HepG2 (cell line): ENCODE measurements at regions not wholly inside any gene's neighbourhood (a gene's known extent, or its start where the extent isn't known, plus 50 kb on each side); places are given as distances from the start of the nearest gene placed in this dataset.

Source experiments
- ARHGAP35 ChIP-seq: sonication (generic); formaldehyde crosslinking; IDR thresholded peaks from 2 replicates; pipeline ENCODE4 v1.9.0; 2022; ENCODE audit warnings: mild to moderate bottlenecking, inconsistent platforms, moderate library complexity, missing genetic modification reagents, borderline replicate concordance
- EHMT2 ChIP-seq: fragments of 200-600 bp; sonication (generic); IDR thresholded peaks from 2 replicates; pipeline ENCODE4 v1.7.0; 2017; ENCODE audit warnings: antibody characterized with exemption, low read depth, low read length, borderline replicate concordance
- FOXK1 ChIP-seq: sonication (generic); formaldehyde crosslinking; IDR thresholded peaks from 2 replicates; pipeline ENCODE4 v1.4.0; 2020; ENCODE audit warnings: low read depth, missing genetic modification reagents, borderline replicate concordance
- FOXP1 ChIP-seq, 2 experiments: fragments of 450-650 bp in 1 of 2; IDR thresholded peaks; 2 replicates each; pipeline ENCODE4 v1.6.1; 2017 to 2018; ENCODE audit warnings: antibody characterized with exemption in 1 of 2
- HNF4A ChIP-seq: sonication (generic); formaldehyde crosslinking; IDR thresholded peaks from 2 replicates; pipeline ENCODE4 v1.4.0; 2020; ENCODE audit warnings: missing genetic modification reagents
- HOXA7 ChIP-seq: sonication (generic); formaldehyde crosslinking; IDR thresholded peaks from 2 replicates; pipeline ENCODE4 v1.8.1; 2022; ENCODE audit warnings: mild to moderate bottlenecking, missing genetic modification reagents, moderate library complexity
- JUN ChIP-seq: sonication (generic); formaldehyde crosslinking; IDR thresholded peaks from 2 replicates; pipeline ENCODE4 v1.4.0; 2020; ENCODE audit warnings: mild to moderate bottlenecking, missing genetic modification reagents
- MNT ChIP-seq: fragments of 450-650 bp; IDR thresholded peaks from 2 replicates; pipeline ENCODE4 v1.6.1; 2016
- NR2F2 ChIP-seq: IDR thresholded peaks from 2 replicates; pipeline ENCODE4 v1.6.1; 2012; ENCODE audit warnings: low read depth, inconsistent platforms, borderline replicate concordance
- NR2F6 ChIP-seq, 2 experiments: IDR thresholded peaks; 2 replicates each; pipeline ENCODE4 v1.6.1; 2016; ENCODE audit warnings: antibody characterized with exemption in 1 of 2, mild to moderate bottlenecking in 1 of 2
- NRL ChIP-seq: sonication (generic); formaldehyde crosslinking; IDR thresholded peaks from 2 replicates; pipeline ENCODE4 v1.5.0; 2020; ENCODE audit warnings: missing genetic modification reagents, mild to moderate bottlenecking, moderate library complexity, borderline replicate concordance
- REXO4 ChIP-seq: sonication (generic); formaldehyde crosslinking; IDR thresholded peaks from 2 replicates; pipeline ENCODE4 v1.8.0; 2022; ENCODE audit warnings: missing genetic modification reagents, mild to moderate bottlenecking, borderline replicate concordance
- SOX13 ChIP-seq, 3 experiments: fragments of 450-650 bp in 1 of 3; sonication (generic) in 1 of 3; formaldehyde crosslinking in 1 of 3; IDR thresholded peaks in 2 of 3; conservative IDR thresholded peaks in 1 of 3; 2 replicates each; pipeline versions ENCODE4 v1.5.0 to v1.6.1; 2016 to 2020; ENCODE audit warnings: antibody characterized with exemption in 1 of 3, mild to moderate bottlenecking in 1 of 3, missing compliant biosample characterization in 1 of 3, missing genetic modification reagents in 1 of 3, moderate library complexity in 1 of 3
- TEAD3 ChIP-seq: optimal IDR thresholded peaks from 2 replicates; pipeline ENCODE3; 2016; ENCODE audit warnings: borderline replicate concordance
- TP53 ChIP-seq: sonication (generic); formaldehyde crosslinking; conservative IDR thresholded peaks from 2 replicates; pipeline ENCODE4 v1.4.0; 2020; ENCODE audit warnings: missing genetic modification reagents
- ZBTB14 ChIP-seq: sonication (generic); formaldehyde crosslinking; IDR thresholded peaks from 2 replicates; pipeline ENCODE4 v1.4.0; 2020; ENCODE audit warnings: missing genetic modification reagents
- ZBTB7B ChIP-seq: sonication (generic); formaldehyde crosslinking; IDR thresholded peaks from 2 replicates; pipeline ENCODE4 v1.4.0; 2020; ENCODE audit warnings: missing genetic modification reagents
- ZFP90 ChIP-seq: sonication (generic); formaldehyde crosslinking; IDR thresholded peaks from 2 replicates; pipeline ENCODE4 v1.8.0; 2022; ENCODE audit warnings: missing genetic modification reagents, mild to moderate bottlenecking, inconsistent platforms, borderline replicate concordance
- ZMAT3 ChIP-seq: sonication (generic); formaldehyde crosslinking; conservative IDR thresholded peaks from 2 replicates; pipeline ENCODE4 v1.7.0; 2021; ENCODE audit warnings: missing genetic modification reagents
- ZNF674 ChIP-seq: sonication (generic); formaldehyde crosslinking; IDR thresholded peaks from 2 replicates; pipeline ENCODE4 v1.5.0; 2020; ENCODE audit warnings: low read depth, mild to moderate bottlenecking, missing genetic modification reagents
- TF ChIP-seq, protein P1 (sequence below): IDR thresholded peaks from 2 replicates; pipeline ENCODE4 v1.6.1; 2016; ENCODE audit warnings: low read depth, missing genetic modification reagents, missing compliant biosample characterization

DNA sequence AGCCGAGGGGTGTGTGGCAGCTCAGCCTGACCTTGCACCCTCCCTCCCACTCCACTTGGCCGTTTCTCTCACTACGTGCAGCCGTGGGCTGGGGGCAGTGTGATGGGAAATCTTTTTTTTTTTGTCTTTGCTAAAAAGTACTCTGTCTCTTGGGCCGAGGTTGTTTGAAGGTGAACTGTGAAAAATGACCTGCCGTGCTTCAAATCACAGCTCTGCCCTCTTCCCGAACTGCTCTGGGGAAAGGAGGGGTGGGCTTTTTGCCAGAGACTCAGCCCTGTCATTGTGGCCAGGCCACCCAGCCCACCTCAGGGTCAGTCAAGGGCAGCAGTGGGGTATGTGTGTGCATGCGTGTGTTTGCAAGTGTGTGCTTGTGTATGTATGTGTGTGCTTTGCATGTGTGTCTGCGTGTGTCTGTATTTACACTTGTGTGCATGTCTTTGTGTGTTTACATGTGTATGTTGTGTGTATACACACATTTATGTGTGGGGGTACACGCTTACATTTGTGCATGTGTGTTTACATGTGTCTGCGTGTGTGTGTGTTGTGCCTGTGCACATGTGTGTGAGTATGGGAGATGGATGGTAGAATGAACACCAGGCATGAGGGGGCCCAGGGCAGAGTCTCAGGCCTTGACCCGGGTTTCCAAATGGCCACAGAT, 61.3 kb upstream of the HAAO start (continued):
- TF ChIP-seq SOX13 (IDR thresholded peaks at IDR 0.05) = 0 out of 2 replicates have a peak, but pooled peaks have one; percentile 30
- no peak for TF ChIP-seq SOX13 (CRISPR knock-in tag; conservative IDR thresholded peaks at IDR 0.05 in 1 of 2, IDR thresholded peaks at IDR 0.05 in 1 of 2)
- 0 out of 2 replicates have a peak, but pooled peaks have one; percentile 26 for TF ChIP-seq ARHGAP35 (CRISPR knock-in tag)
- TF ChIP-seq ZBTB7B (CRISPR knock-in tag) = peak; percentile 85; the same call in 1 of the 2 replicates
- peak; percentile 84 for TF ChIP-seq NR2F2
- TF ChIP-seq MNT = peak; percentile 68
- TF ChIP-seq, protein P1, sequence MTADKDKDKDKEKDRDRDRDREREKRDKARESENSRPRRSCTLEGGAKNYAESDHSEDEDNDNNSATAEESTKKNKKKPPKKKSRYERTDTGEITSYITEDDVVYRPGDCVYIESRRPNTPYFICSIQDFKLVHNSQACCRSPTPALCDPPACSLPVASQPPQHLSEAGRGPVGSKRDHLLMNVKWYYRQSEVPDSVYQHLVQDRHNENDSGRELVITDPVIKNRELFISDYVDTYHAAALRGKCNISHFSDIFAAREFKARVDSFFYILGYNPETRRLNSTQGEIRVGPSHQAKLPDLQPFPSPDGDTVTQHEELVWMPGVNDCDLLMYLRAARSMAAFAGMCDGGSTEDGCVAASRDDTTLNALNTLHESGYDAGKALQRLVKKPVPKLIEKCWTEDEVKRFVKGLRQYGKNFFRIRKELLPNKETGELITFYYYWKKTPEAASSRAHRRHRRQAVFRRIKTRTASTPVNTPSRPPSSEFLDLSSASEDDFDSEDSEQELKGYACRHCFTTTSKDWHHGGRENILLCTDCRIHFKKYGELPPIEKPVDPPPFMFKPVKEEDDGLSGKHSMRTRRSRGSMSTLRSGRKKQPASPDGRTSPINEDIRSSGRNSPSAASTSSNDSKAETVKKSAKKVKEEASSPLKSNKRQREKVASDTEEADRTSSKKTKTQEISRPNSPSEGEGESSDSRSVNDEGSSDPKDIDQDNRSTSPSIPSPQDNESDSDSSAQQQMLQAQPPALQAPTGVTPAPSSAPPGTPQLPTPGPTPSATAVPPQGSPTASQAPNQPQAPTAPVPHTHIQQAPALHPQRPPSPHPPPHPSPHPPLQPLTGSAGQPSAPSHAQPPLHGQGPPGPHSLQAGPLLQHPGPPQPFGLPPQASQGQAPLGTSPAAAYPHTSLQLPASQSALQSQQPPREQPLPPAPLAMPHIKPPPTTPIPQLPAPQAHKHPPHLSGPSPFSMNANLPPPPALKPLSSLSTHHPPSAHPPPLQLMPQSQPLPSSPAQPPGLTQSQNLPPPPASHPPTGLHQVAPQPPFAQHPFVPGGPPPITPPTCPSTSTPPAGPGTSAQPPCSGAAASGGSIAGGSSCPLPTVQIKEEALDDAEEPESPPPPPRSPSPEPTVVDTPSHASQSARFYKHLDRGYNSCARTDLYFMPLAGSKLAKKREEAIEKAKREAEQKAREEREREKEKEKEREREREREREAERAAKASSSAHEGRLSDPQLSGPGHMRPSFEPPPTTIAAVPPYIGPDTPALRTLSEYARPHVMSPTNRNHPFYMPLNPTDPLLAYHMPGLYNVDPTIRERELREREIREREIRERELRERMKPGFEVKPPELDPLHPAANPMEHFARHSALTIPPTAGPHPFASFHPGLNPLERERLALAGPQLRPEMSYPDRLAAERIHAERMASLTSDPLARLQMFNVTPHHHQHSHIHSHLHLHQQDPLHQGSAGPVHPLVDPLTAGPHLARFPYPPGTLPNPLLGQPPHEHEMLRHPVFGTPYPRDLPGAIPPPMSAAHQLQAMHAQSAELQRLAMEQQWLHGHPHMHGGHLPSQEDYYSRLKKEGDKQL = 0 out of 2 replicates have a peak, but pooled peaks have one; percentile 7
- no peak for TF ChIP-seq REXO4 (CRISPR knock-in tag)
- TF ChIP-seq ZFP90 (CRISPR knock-in tag) = no peak
- peak; percentile 39 for TF ChIP-seq TEAD3 (CRISPR knock-in tag)
- no peak for TF ChIP-seq ZNF674 (CRISPR knock-in tag)
- no peak for TF ChIP-seq ZBTB14 (CRISPR knock-in tag)
- TF ChIP-seq JUN (CRISPR knock-in tag) = peak; percentile 52; the same call in 1 of the 2 replicates
- TF ChIP-seq ZMAT3 (CRISPR knock-in tag) = 0 out of 2 replicates have a peak, but pooled peaks have one; percentile 2
- 0 out of 2 replicates have a peak, but pooled peaks have one; percentile 27 for TF ChIP-seq HOXA7
- 0 out of 2 replicates have a peak, but pooled peaks have one; percentile 51 for TF ChIP-seq NRL (CRISPR knock-in tag)
- TF ChIP-seq EHMT2 = no peak
- no peak for TF ChIP-seq FOXP1 (IDR thresholded peaks at IDR 0.05)
- 0 out of 2 replicates have a peak, but pooled peaks have one; percentile 7 for TF ChIP-seq FOXP1 (CRISPR knock-in tag; IDR thresholded peaks at IDR 0.05)
- TF ChIP-seq HNF4A (CRISPR knock-in tag) = peak; percentile 83; the same call in 1 of the 2 replicates
- TF ChIP-seq TP53 (CRISPR knock-in tag) = no peak
- peak; percentile 92 for TF ChIP-seq NR2F6 (IDR thresholded peaks at IDR 0.05)
- peak; percentile 88 for TF ChIP-seq NR2F6 (CRISPR knock-in tag; IDR thresholded peaks at IDR 0.05)
- TF ChIP-seq FOXK1 (CRISPR knock-in tag) = peak; percentile 25; the same call in 1 of the 2 replicates
